SK-N-SH (cell line): ENCODE measurements at regions not wholly inside any gene's neighbourhood (a gene's known extent, or its start where the extent isn't known, plus 50 kb on each side); places are given as distances from the start of the nearest gene placed in this dataset.

Experiments used
- CTCF ChIA-PET: fragments of 300-600, 350-600 bp; formaldehyde crosslinking; extraction: SDS; loops from one replicate; lab custom pipeline; 2021; lab: Yijun Ruan, JAX
- POLR2A ChIA-PET: fragments of 350-600 bp; sonication (Branson Sonifier 250); formaldehyde crosslinking; extraction: SDS; loops from one replicate; lab custom pipeline; 2020; ENCODE audit warnings: antibody characterized with exemption, inconsistent platforms; lab: Yijun Ruan, JAX
- DNase-seq: peaks from one replicate; pipeline ENCODE4 v3.0.0; 2012
- H2AFZ ChIP-seq: fragments of 200-600 bp; sonication (generic); 2 replicates; pipeline ENCODE4 v1.8.1; 2016; ENCODE audit warnings: antibody characterized with exemption, mild to moderate bottlenecking, low read depth
- H3F3A ChIP-seq: fragments of 200-600 bp; sonication (generic); replicated peaks from 2 replicates; pipeline ENCODE3; 2016; ENCODE audit warnings: antibody characterized with exemption, mild to moderate bottlenecking; ENCODE audit not compliant: insufficient read depth
- H3K27ac ChIP-seq, 2 experiments: fragments of 200-500 bp in 1 of 2; fragments of 200-600 bp in 1 of 2; sonication (Bioruptor generic) in 1 of 2; sonication (generic), shearing (Covaris generic) in 1 of 2; 2 replicates each; pipeline versions ENCODE4 v1.5.1 to v1.6.1; 2014 to 2016; ENCODE audit warnings: low read depth in 2 of 2, inconsistent platforms in 1 of 2, low read length in 1 of 2, mild to moderate bottlenecking in 1 of 2, mixed read lengths in 1 of 2
- H3K27me3 ChIP-seq: fragments of 200-600 bp; sonication (generic), shearing (Covaris generic); 2 replicates; pipeline ENCODE4 v1.6.1; 2016; ENCODE audit warnings: mixed run types; ENCODE audit not compliant: insufficient read depth
- H3K36me3 ChIP-seq, 2 experiments: fragments of 200-500 bp in 1 of 2; fragments of 200-600 bp in 1 of 2; sonication (Bioruptor generic) in 1 of 2; sonication (generic) in 1 of 2; replicated peaks in 1 of 2; 2 replicates each; pipeline versions ENCODE3 to v1.5.1; 2014 to 2016; ENCODE audit warnings: low read length in 1 of 2, mild to moderate bottlenecking in 1 of 2; ENCODE audit not compliant: insufficient read depth in 2 of 2, control insufficient read depth in 1 of 2
- H3K4me1 ChIP-seq, 2 experiments: fragments of 200-500 bp in 1 of 2; fragments of 200-600 bp in 1 of 2; sonication (Bioruptor generic) in 1 of 2; sonication (generic), shearing (Covaris generic) in 1 of 2; 2 replicates each; pipeline versions ENCODE4 v1.5.1 to v1.6.1; 2014 to 2016; ENCODE audit warnings: low read depth in 1 of 2, low read length in 1 of 2, mixed run types in 1 of 2; ENCODE audit not compliant: insufficient read depth in 2 of 2, control insufficient read depth in 1 of 2
- H3K4me2 ChIP-seq: fragments of 200-600 bp; sonication (generic), shearing (Covaris generic); 2 replicates; pipeline ENCODE4 v1.6.1; 2017; ENCODE audit warnings: mixed run types
- H3K4me3 ChIP-seq, 2 experiments: fragments of 200-500 bp in 1 of 2; fragments of 200-600 bp in 1 of 2; sonication (Bioruptor generic) in 1 of 2; sonication (generic), shearing (Covaris generic) in 1 of 2; 2 replicates each; pipeline versions ENCODE4 v1.5.1 to v1.8.1; 2014 to 2016; ENCODE audit warnings: low read depth in 2 of 2, inconsistent platforms in 1 of 2, low read length in 1 of 2, mild to moderate bottlenecking in 1 of 2, mixed read lengths in 1 of 2, moderate library complexity in 1 of 2
- H3K79me2 ChIP-seq: fragments of 200-600 bp; sonication (generic); 2 replicates; pipeline ENCODE4 v1.8.1; 2017; ENCODE audit warnings: mild to moderate bottlenecking; ENCODE audit not compliant: insufficient read depth
- H3K9ac ChIP-seq: fragments of 200-600 bp; sonication (generic); 2 replicates; pipeline ENCODE4 v1.6.1; 2017; ENCODE audit warnings: mixed run types
- H3K9me2 ChIP-seq: fragments of 200-600 bp; sonication (generic); 2 replicates; pipeline ENCODE4 v1.6.1; 2017; ENCODE audit warnings: mixed run types
- H3K9me3 ChIP-seq: fragments of 200-600 bp; sonication (generic); 2 replicates; pipeline ENCODE4 v1.6.1; 2017; ENCODE audit warnings: mixed run types, mild to moderate bottlenecking, moderate library complexity
- H4K20me1 ChIP-seq: fragments of 200-600 bp; sonication (generic); 2 replicates; pipeline ENCODE4 v1.6.1; 2017; ENCODE audit warnings: mild to moderate bottlenecking, mixed run types; ENCODE audit not compliant: insufficient read depth
- CHD2 ChIP-seq: fragments of 150-350 bp; IDR thresholded peaks from 2 replicates; pipeline ENCODE4 v1.6.1; 2018; ENCODE audit warnings: low read length; ENCODE audit not compliant: partially characterized antibody
- CTCF ChIP-seq: fragments of 200-600 bp; sonication (generic); IDR thresholded peaks from 2 replicates; pipeline ENCODE4 v1.6.1; 2017; ENCODE audit warnings: antibody characterized with exemption, mild to moderate bottlenecking, moderate library complexity
- EZH2phosphoT487 ChIP-seq: fragments of 200-600 bp; sonication (generic); IDR thresholded peaks from 2 replicates; pipeline ENCODE4 v1.6.1; 2017; ENCODE audit warnings: low read depth, mixed run types, mild to moderate bottlenecking, antibody characterized with exemption, moderate library complexity, borderline replicate concordance
- FOSL2 ChIP-seq: IDR thresholded peaks from 2 replicates; pipeline ENCODE4 v1.4.0; 2012; ENCODE audit warnings: low read depth, mild to moderate bottlenecking, moderate library complexity, borderline replicate concordance
- FOXJ3 ChIP-seq: sonication (generic); formaldehyde crosslinking; IDR thresholded peaks from 2 replicates; pipeline ENCODE4 v1.5.1; 2020; ENCODE audit warnings: mild to moderate bottlenecking, missing genetic modification reagents
- GABPA ChIP-seq: IDR thresholded peaks from 2 replicates; pipeline ENCODE4 v1.4.0; 2012; ENCODE audit warnings: low read depth, mild to moderate bottlenecking
- GATA2 ChIP-seq: sonication (generic); formaldehyde crosslinking; IDR thresholded peaks from 2 replicates; pipeline ENCODE4 v1.5.0; 2020; ENCODE audit warnings: mild to moderate bottlenecking, missing genetic modification reagents
- MAX ChIP-seq: IDR thresholded peaks from 2 replicates; pipeline ENCODE4 v1.4.0; 2012; ENCODE audit warnings: low read depth
- MEF2A ChIP-seq: IDR thresholded peaks from 2 replicates; pipeline ENCODE4 v1.4.0; 2012; ENCODE audit warnings: low read depth, borderline replicate concordance
- MXI1 ChIP-seq: IDR thresholded peaks from 2 replicates; pipeline ENCODE4 v1.6.1; 2012; ENCODE audit warnings: mild to moderate bottlenecking, low read depth, low read length, improper control_type of control experiment
- POLR2AphosphoS5 ChIP-seq: IDR thresholded peaks from 2 replicates; pipeline ENCODE4 v1.6.1; 2012; ENCODE audit warnings: low read depth, low read length
- RAD21 ChIP-seq: IDR thresholded peaks from 2 replicates; pipeline ENCODE4 v1.6.1; 2012; ENCODE audit warnings: mild to moderate bottlenecking, low read length
- RCOR1 ChIP-seq: fragments of 150-350 bp; IDR thresholded peaks from 2 replicates; pipeline ENCODE4 v1.6.1; 2017; ENCODE audit warnings: antibody characterized with exemption, low read length
- REST ChIP-seq: IDR thresholded peaks from 2 replicates; pipeline ENCODE4 v1.6.1; 2012; ENCODE audit warnings: mild to moderate bottlenecking, low read depth, low read length, moderate library complexity
- SIN3A ChIP-seq: IDR thresholded peaks from 2 replicates; pipeline ENCODE4 v1.6.1; 2012; ENCODE audit warnings: low read depth, mild to moderate bottlenecking, low read length, moderate library complexity, borderline replicate concordance
- SMC3 ChIP-seq: IDR thresholded peaks from 2 replicates; pipeline ENCODE4 v1.6.1; 2012; ENCODE audit warnings: low read depth, low read length, improper control_type of control experiment
- TAF1 ChIP-seq: IDR thresholded peaks from 2 replicates; pipeline ENCODE4 v1.6.1; 2012; ENCODE audit warnings: low read depth, mild to moderate bottlenecking, low read length, moderate library complexity, borderline replicate concordance
- TEAD4 ChIP-seq: IDR thresholded peaks from 2 replicates; pipeline ENCODE4 v1.4.0; 2012; ENCODE audit warnings: mild to moderate bottlenecking, borderline replicate concordance; ENCODE audit not compliant: insufficient read depth
- WGBS: methylation state at CpG from one replicate; pipeline ENCODE4 v1.1.6; 2017; ENCODE audit warnings: low lambda C conversion rate; 5-methylcytosine and 5-hydroxymethylcytosine counted together
- TF ChIP-seq, protein P1 (sequence below): IDR thresholded peaks from 2 replicates; pipeline ENCODE4; 2012

DNA sequence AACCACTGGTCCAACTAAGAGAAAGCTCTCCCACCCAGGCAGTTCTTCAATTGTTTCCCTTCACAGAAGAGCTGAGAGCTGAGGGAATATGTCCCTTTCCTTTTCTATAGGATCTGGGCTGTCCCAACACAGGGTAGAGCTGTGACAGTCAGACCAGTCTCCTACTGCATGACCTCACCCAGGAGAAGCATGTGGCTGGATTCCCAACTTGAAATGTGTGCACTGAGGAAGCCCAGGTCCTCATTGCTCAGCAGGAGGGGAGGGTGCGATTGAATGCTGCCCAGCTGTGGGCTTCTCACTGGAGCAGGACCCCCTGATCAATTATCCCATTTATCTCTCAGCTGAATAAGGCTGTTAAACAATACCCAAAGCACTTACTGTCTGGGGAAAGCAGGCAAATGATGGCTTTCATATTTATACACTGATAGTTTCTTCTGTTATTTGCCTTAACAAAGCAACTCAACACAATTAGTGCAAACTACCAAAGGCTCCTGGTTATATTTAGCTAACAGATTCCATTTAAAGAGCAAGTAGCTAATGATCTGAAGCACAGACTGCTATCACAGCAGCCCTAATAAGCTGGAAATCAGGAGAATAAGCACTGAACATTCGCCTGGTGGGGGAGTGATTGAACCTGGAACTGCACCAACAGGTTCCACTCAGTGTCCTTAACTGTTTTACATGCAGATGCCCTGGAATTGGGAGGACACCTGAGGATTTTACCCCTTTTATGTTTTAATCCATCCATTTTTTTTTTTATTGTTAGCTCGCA is 508.8 kb downstream of the CCSER2 start:
- Histone ChIP-seq H3K9me2 (no peaks in the 10 kb centered on the region), H3K4me2 (no peak overlapping the region), H3K9ac (no peak overlapping the region), H4K20me1 (no peaks in the 10 kb centered on the region), H3K4me3 (no peak overlapping the region), H3K36me3 (no peaks in the 10 kb centered on the region), H3K27ac (no peak overlapping the region), H3K4me1 (peaks cover 0 to 8% of the 10 kb centered on the region in 2 experiments; a peak in 1 of 4 replicates)
- CTCF ChIA-PET, result interaction anchor here (1.0 to 1.4 kb wide), 2 partner anchors 12 to 17 kb away, joined by 4 read pairs; no protein-coding TSS in a partner anchor
- TF ChIP-seq REST (no peak), MAX (no peak), SMC3 (no peak), FOSL2 (no peak), GABPA (no peak), GATA2 (CRISPR knock-in tag) (no peak), RAD21 (no peak), SIN3A (no peak), EZH2phosphoT487 (no peak), MEF2A (no peak)
- TF ChIP-seq, all 33 proteins: peak for 0
- Histone ChIP-seq H3K9me3 (no peaks in the 10 kb centered on the region), H3K27me3 (no peaks in the 10 kb centered on the region), H2AFZ (no peak overlapping the region), H3K79me2 (no peaks in the 10 kb centered on the region), H3F3A (no peaks in the 10 kb centered on the region)
- POLR2A ChIA-PET, result no interaction called here
- WGBS, result 17% methylated on average over 2 of the region's 3 CpGs
- no peak for DNase-seq

GRCh38 chr10:84837877-84838276 is 509.5 kb downstream of the CCSER2 start:
- Histone ChIP-seq H4K20me1 (no peaks in the 10 kb centered on the region), H3K79me2 (no peaks in the 10 kb centered on the region), H2AFZ (no peak overlapping the region), H3K9me3 (no peaks in the 10 kb centered on the region), H3K9me2 (no peaks in the 10 kb centered on the region), H3K27ac (no peak overlapping the region), H3K4me3 (no peak overlapping the region), H3F3A (no peaks in the 10 kb centered on the region), H3K4me1 (peaks cover 0 to 12% of the 10 kb centered on the region in 2 experiments; a peak in 1 of 4 replicates), H3K9ac (no peak overlapping the region), H3K27me3 (no peaks in the 10 kb centered on the region), H3K4me2 (no peak overlapping the region), H3K36me3 (no peaks in the 10 kb centered on the region)
- CTCF ChIA-PET, result interaction anchor here (1.0 to 1.4 kb wide), 2 partner anchors 12 to 18 kb away, joined by 4 read pairs; no protein-coding TSS in a partner anchor
- 20% methylated on average over 10 of the region's 10 CpGs for WGBS
- no peak for DNase-seq
- POLR2A ChIA-PET, result no interaction called here
- TF ChIP-seq RAD21 (no peak), MXI1 (no peak), GABPA (no peak), TEAD4 (no peak), CHD2 (no peak), RCOR1 (no peak), MAX (no peak), TAF1 (no peak), MEF2A (no peak), EZH2phosphoT487 (no peak), CTCF (no peak), POLR2AphosphoS5 (no peak), FOXJ3 (CRISPR knock-in tag) (no peak)
- TF ChIP-seq, protein P1, sequence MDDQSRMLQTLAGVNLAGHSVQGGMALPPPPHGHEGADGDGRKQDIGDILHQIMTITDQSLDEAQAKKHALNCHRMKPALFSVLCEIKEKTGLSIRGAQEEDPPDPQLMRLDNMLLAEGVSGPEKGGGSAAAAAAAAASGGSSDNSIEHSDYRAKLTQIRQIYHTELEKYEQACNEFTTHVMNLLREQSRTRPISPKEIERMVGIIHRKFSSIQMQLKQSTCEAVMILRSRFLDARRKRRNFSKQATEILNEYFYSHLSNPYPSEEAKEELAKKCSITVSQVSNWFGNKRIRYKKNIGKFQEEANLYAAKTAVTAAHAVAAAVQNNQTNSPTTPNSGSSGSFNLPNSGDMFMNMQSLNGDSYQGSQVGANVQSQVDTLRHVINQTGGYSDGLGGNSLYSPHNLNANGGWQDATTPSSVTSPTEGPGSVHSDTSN, result no peak
